Esophagus muscularis mucosa (tissue), 4 donors: ENCODE measurements at regions not wholly inside any gene's neighbourhood (a gene's known extent, or its start where the extent isn't known, plus 50 kb on each side); places are given as distances from the start of the nearest gene placed in this dataset.
"Not testable (repeated sequence)": the region's sequence is repeated elsewhere in the genome, so short reads cannot be mapped to it uniquely, and the experiment has no call there.

Experiments
- DNase-seq: peaks from one replicate; pipeline ENCODE4 v3.0.0-alpha.2; 2017; ENCODE audit errors: extremely low spot score
- H3K27ac ChIP-seq, 4 donors: fragments of 200-600 bp; sonication (generic); replicated peaks in 1 of 4; 1 replicate in 3 of 4; 2 replicates in 1 of 4; pipeline ENCODE4 v1.5.1; 2016 to 2019; ENCODE audit warnings: mild to moderate bottlenecking in 1 of 4
- H3K27me3 ChIP-seq, 4 donors: fragments of 200-600 bp; sonication (generic); one replicate each; pipeline versions ENCODE4 v1.5.1 to v1.6.0; 2016 to 2019
- H3K36me3 ChIP-seq, 4 donors: fragments of 200-600 bp; sonication (generic); one replicate each; pipeline ENCODE4 v1.5.1; 2016 to 2019
- H3K4me1 ChIP-seq, 4 donors: fragments of 200-600 bp; sonication (generic); one replicate each; pipeline ENCODE4 v1.5.1; 2016 to 2019
- H3K4me3 ChIP-seq, 4 donors: fragments of 200-600 bp; sonication (generic); 1 replicate in 2 of 4; 2 replicates in 2 of 4; pipeline ENCODE4 v1.5.1; 2016 to 2019; ENCODE audit warnings: mild to moderate bottlenecking in 4 of 4, moderate library complexity in 1 of 4
- H3K9me3 ChIP-seq, 4 donors: fragments of 200-600 bp; sonication (generic); 1 replicate in 3 of 4; 2 replicates in 1 of 4; pipeline ENCODE4 v1.5.1; 2016 to 2019
- CTCF ChIP-seq, 3 experiments: fragments of 200-600 bp in 2 of 3; fragments of 450-650 bp in 1 of 3; sonication (generic) in 2 of 3; IDR thresholded peaks; one replicate each; pipeline ENCODE4 v1.5.1; 2017 to 2019; ENCODE audit warnings: antibody characterized with exemption in 3 of 3, mild to moderate bottlenecking in 2 of 3, moderate library complexity in 1 of 3
- EP300 ChIP-seq: sonication (generic); formaldehyde crosslinking; IDR thresholded peaks from one replicate; pipeline ENCODE4 v1.6.1; 2017; ENCODE audit warnings: antibody characterized with exemption
- POLR2A ChIP-seq: fragments of 450-650 bp; IDR thresholded peaks from one replicate; pipeline ENCODE4 v1.6.1; 2017; ENCODE audit warnings: antibody characterized with exemption, moderate library complexity, mild to moderate bottlenecking, low read depth
- POLR2AphosphoS5 ChIP-seq, 2 donors: sonication (generic); formaldehyde crosslinking; IDR thresholded peaks; one replicate each; pipeline ENCODE4 v1.6.1; 2017; ENCODE audit warnings: antibody characterized with exemption in 2 of 2
- WGBS: methylation state at CpG from one replicate; pipeline ENCODE4 v1.1.5; 2018; 5-methylcytosine and 5-hydroxymethylcytosine counted together
- intact Hi-C: fragments of 100-400 bp; cut with DNase I; formaldehyde crosslinking; loops from one replicate; pipeline ENCODE4 v1.15.1; 2023

- intact Hi-C loops, result no loop called here
- H3K36me3 ChIP-seq, result no peaks in the 10 kb centered on the region
- no peaks in the 10 kb centered on the region for H3K27me3 ChIP-seq
- DNase-seq, result no peak
- no peaks in the 10 kb centered on the region for H3K9me3 ChIP-seq
- H3K27ac ChIP-seq, result no peak overlapping the region
- TF ChIP-seq CTCF (IDR thresholded peaks at IDR 0.05), result no peak
- no peak for TF ChIP-seq POLR2A
- no peak for TF ChIP-seq POLR2AphosphoS5 (IDR thresholded peaks at IDR 0.05)
- TF ChIP-seq EP300, result no peak
- H3K4me1 ChIP-seq, result no peaks in the 10 kb centered on the region
- WGBS, result 91% methylated on average over 2 of the region's 2 CpGs
- no peak overlapping the region for H3K4me3 ChIP-seq
Observed at GRCh38 chr6:66499851-66500250, 792.8 kb upstream of the EYS start.

GRCh38 chr6:66496659-66497058, 789.6 kb upstream of the EYS start:
- no peak overlapping the region for H3K4me3 ChIP-seq
- H3K9me3 ChIP-seq, result no peaks in the 10 kb centered on the region
- no peak for DNase-seq
- no peaks in the 10 kb centered on the region for H3K36me3 ChIP-seq
- no peak overlapping the region for H3K27ac ChIP-seq
- intact Hi-C loops, result no loop called here
- H3K27me3 ChIP-seq, result no peaks in the 10 kb centered on the region
- no peaks in the 10 kb centered on the region for H3K4me1 ChIP-seq
- WGBS, result 34% methylated on average over 2 of the region's 2 CpGs
- TF ChIP-seq CTCF (IDR thresholded peaks at IDR 0.05) (no peak), POLR2A (no peak), POLR2AphosphoS5 (IDR thresholded peaks at IDR 0.05) (no peak), EP300 (no peak)

- H3K9me3 ChIP-seq, H3K27me3 ChIP-seq, H3K27ac ChIP-seq, H3K36me3 ChIP-seq, DNase-seq, H3K4me3 ChIP-seq, intact Hi-C loops, H3K4me1 ChIP-seq: not testable (repeated sequence)
- WGBS, result 96% methylated on average over 2 of the region's 2 CpGs
Observed at GRCh38 chr6:66494643-66495042, 787.6 kb upstream of the EYS start.

GRCh38 chr6:66489269-66489987, 782.4 kb upstream of the EYS start:
- Histone ChIP-seq H3K36me3 (no peaks in the 10 kb centered on the region), H3K4me3 (no peak overlapping the region), H3K4me1 (no peaks in the 10 kb centered on the region), H3K27ac (no peak overlapping the region), H3K9me3 (no peaks in the 10 kb centered on the region), H3K27me3 (no peaks in the 10 kb centered on the region)
- WGBS, result 85% methylated on average over 7 of the region's 9 CpGs
- intact Hi-C loops, result no loop called here
- TF ChIP-seq EP300, result no peak
- TF ChIP-seq CTCF (IDR thresholded peaks at IDR 0.05), result no peak
- no peak for TF ChIP-seq POLR2AphosphoS5 (IDR thresholded peaks at IDR 0.05)
- no peak for TF ChIP-seq POLR2A
- no peak for DNase-seq

- DNase-seq, result no peak
- Histone ChIP-seq H3K27me3 (no peaks in the 10 kb centered on the region), H3K36me3 (no peaks in the 10 kb centered on the region), H3K4me3 (no peak overlapping the region), H3K4me1 (no peaks in the 10 kb centered on the region), H3K9me3 (no peaks in the 10 kb centered on the region), H3K27ac (no peak overlapping the region)
- WGBS, result 83% methylated on average over 8 of the region's 8 CpGs
- intact Hi-C loops, result no loop called here
- TF ChIP-seq POLR2AphosphoS5 (IDR thresholded peaks at IDR 0.05), result no peak
- TF ChIP-seq EP300, result no peak
- no peak for TF ChIP-seq CTCF (IDR thresholded peaks at IDR 0.05)
- TF ChIP-seq POLR2A, result no peak
Observed at GRCh38 chr6:66481216-66481615, 774.2 kb upstream of the EYS start.
